ENCODE measurements at regions not wholly inside any gene's neighbourhood (a gene's known extent, or its start where the extent isn't known, plus 50 kb on each side); places are given as distances from the start of the nearest gene placed in this dataset.

GRCh38 chr14:51382506-51382905 lies 142.5 kb downstream of the TMX1 start:
- intact Hi-C loops (cut with micrococcal nuclease; ENCODE audit: unreplicated experiment) = no loop called here
- 48% methylated on average over 2 of the region's 2 CpGs for WGBS (ENCODE audit: low lambda C conversion rate)

More at GRCh38 chr14:51382506-51382905, 142.5 kb downstream of the TMX1 start:
- CTCF ChIA-PET (ENCODE audit: low intra/inter-chr PET ratio, low total read pairs) = no interaction called here
- no peaks in the 10 kb centered on the region for H3K4me1 ChIP-seq (ENCODE audit: insufficient read depth, low read length)
- H3K9ac ChIP-seq (ENCODE audit: insufficient read depth, low read depth, low read length) = no peak overlapping the region
- in situ Hi-C loops (cut with HindIII; ENCODE audit: extremely low pct_ligation_motif_present, low pct_unique_long_range_greater_than_20kb) = no loop called here
- POLR2A ChIA-PET = no interaction called here
- H3K4me3 ChIP-seq (replicated peaks in 1 of 3; ENCODE audit: insufficient read depth in 1 of 3, low read depth in 2 of 3, low read length in 3 of 3) = no peak overlapping the region
- FAIRE-seq (no peak), DNase-seq (ENCODE audit: low spot score) (no peak), ATAC-seq (no peak)
- no peak overlapping the region for H2AFZ ChIP-seq (ENCODE audit: low read length)
- no peaks in the 10 kb centered on the region for H4K20me1 ChIP-seq (ENCODE audit: insufficient read depth, low read length)
- H3K4me2 ChIP-seq (ENCODE audit: low read depth, low read length) = no peak overlapping the region
- H3K27me3 ChIP-seq (ENCODE audit: control insufficient read depth in 1 of 2, insufficient read depth in 2 of 2, low read length in 2 of 2) = peaks cover 0 to 5% of the 10 kb centered on the region in 2 experiments; a peak in 2 of 5 replicates
- BruUV-seq (replicated peaks) = no TSS peak
- H3K36me3 ChIP-seq (replicated peaks in 1 of 2; ENCODE audit: control insufficient read depth in 1 of 2, insufficient read depth in 2 of 2, low read length in 2 of 2) = no peaks in the 10 kb centered on the region
- no peaks in the 10 kb centered on the region for H3K79me2 ChIP-seq (ENCODE audit: insufficient read depth, low read length)
- H3K27ac ChIP-seq (ENCODE audit: extremely low read length, insufficient read depth, low read length) = no peak overlapping the region
- no peaks in the 10 kb centered on the region for H3K9me3 ChIP-seq (ENCODE audit: low read length)
- TF ChIP-seq, protein P1, sequence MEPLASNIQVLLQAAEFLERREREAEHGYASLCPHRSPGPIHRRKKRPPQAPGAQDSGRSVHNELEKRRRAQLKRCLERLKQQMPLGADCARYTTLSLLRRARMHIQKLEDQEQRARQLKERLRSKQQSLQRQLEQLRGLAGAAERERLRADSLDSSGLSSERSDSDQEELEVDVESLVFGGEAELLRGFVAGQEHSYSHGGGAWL (CRISPR knock-in tag; IDR thresholded peaks at IDR 0.05) = no peak
- TF ChIP-seq ATF7 (IDR thresholded peaks at IDR 0.05) = no peak
- TF ChIP-seq ATF7 (CRISPR knock-in tag; IDR thresholded peaks at IDR 0.05) = no peak
- TF ChIP-seq PAXIP1 (CRISPR knock-in tag; conservative IDR thresholded peaks at IDR 0.05) = no peak
- TF ChIP-seq ESRRA (CRISPR knock-in tag; IDR thresholded peaks at IDR 0.05; ENCODE audit: low read depth) = no peak
- TF ChIP-seq FOXM1 (CRISPR knock-in tag; IDR thresholded peaks at IDR 0.05) = no peak
- TF ChIP-seq, protein P2, sequence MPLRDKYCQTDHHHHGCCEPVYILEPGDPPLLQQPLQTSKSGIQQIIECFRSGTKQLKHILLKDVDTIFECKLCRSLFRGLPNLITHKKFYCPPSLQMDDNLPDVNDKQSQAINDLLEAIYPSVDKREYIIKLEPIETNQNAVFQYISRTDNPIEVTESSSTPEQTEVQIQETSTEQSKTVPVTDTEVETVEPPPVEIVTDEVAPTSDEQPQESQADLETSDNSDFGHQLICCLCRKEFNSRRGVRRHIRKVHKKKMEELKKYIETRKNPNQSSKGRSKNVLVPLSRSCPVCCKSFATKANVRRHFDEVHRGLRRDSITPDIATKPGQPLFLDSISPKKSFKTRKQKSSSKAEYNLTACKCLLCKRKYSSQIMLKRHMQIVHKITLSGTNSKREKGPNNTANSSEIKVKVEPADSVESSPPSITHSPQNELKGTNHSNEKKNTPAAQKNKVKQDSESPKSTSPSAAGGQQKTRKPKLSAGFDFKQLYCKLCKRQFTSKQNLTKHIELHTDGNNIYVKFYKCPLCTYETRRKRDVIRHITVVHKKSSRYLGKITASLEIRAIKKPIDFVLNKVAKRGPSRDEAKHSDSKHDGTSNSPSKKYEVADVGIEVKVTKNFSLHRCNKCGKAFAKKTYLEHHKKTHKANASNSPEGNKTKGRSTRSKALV (CRISPR knock-in tag; IDR thresholded peaks at IDR 0.05) = no peak
- no peak for TF ChIP-seq RORA (CRISPR knock-in tag; IDR thresholded peaks at IDR 0.05)
- no peak for TF ChIP-seq ZBTB1 (CRISPR knock-in tag; IDR thresholded peaks at IDR 0.05; ENCODE audit: borderline replicate concordance)

Data from HepG2 (cell line).